K562 (cell line): ENCODE measurements at regions not wholly inside any gene's neighbourhood (a gene's known extent, or its start where the extent isn't known, plus 50 kb on each side); places are given as distances from the start of the nearest gene placed in this dataset.

Source experiments
- ATAC-seq: fragments of 200-7000 bp; cut with Tn5 transposase; 3 replicates; pipeline ENCODE4 v1.9.1; 2020; ENCODE audit warnings: moderate library complexity
- BruUV-seq: library from RNA; stranded (reverse); fragments of 400-500 nt; replicated peaks from 2 replicates; lab custom pipeline; 2021; lab: Mats Ljungman, UMichigan
- CTCF ChIA-PET: fragments of 300-600 bp; formaldehyde crosslinking; extraction: SDS; loops from one replicate; lab custom pipeline; 2021; ENCODE audit warnings: low intra/inter-chr PET ratio; lab: Yijun Ruan, JAX
- POLR2A ChIA-PET: fragments of 300-600, 350-650 bp; sonication (Branson Sonifier 250); formaldehyde crosslinking; extraction: SDS; loops from one replicate; lab custom pipeline; 2021; ENCODE audit warnings: antibody characterized with exemption, inconsistent platforms; lab: Yijun Ruan, JAX
- DNase-seq, 4 experiments: peaks; one replicate each; pipeline versions ENCODE4 v3.0.0 to v3.0.0-alpha.2; 2011 to 2018; ENCODE audit warnings: low spot score in 3 of 4, mixed read lengths in 3 of 4; ENCODE audit errors: extremely low read depth in 1 of 4
- FAIRE-seq: peaks from 2 replicates; lab custom pipeline; 2011; peaks lifted over from hg19 to GRCh38; lab: Jason Lieb, UNC
- H2AFZ ChIP-seq: 2 replicates; pipeline ENCODE4 v1.6.0; 2011; ENCODE audit warnings: low read depth, low read length, control low read depth, inconsistent platforms
- H3K27ac ChIP-seq: fragments of 200-600 bp; 3 replicates; pipeline ENCODE4 v1.8.0; 2011; ENCODE audit warnings: low read depth, mild to moderate bottlenecking, control low read depth, inconsistent platforms, low read length, moderate library complexity, mixed read lengths; ENCODE audit errors: extremely low read depth
- H3K27me3 ChIP-seq, 2 experiments: fragments of 300-600 bp in 1 of 2; 2 replicates in 1 of 2; 3 replicates in 1 of 2; pipeline versions ENCODE4 v1.6.0 to v1.8.0; 2011; ENCODE audit warnings: inconsistent platforms in 2 of 2, low read length in 2 of 2, mild to moderate bottlenecking in 1 of 2, mixed read lengths in 1 of 2, moderate library complexity in 1 of 2; ENCODE audit not compliant: control insufficient read depth in 2 of 2, insufficient read depth in 2 of 2
- H3K36me3 ChIP-seq: fragments of 300-600 bp; 3 replicates; pipeline ENCODE4 v1.8.0; 2011; ENCODE audit warnings: mild to moderate bottlenecking, low read length, inconsistent platforms; ENCODE audit not compliant: control insufficient read depth, insufficient read depth
- H3K4me1 ChIP-seq, 2 experiments: fragments of 200-600 bp in 1 of 2; replicated peaks in 1 of 2; 2 replicates in 1 of 2; 3 replicates in 1 of 2; pipeline versions ENCODE4 v1.5.1 to v1.8.0; 2011; ENCODE audit warnings: inconsistent platforms in 2 of 2, low read length in 2 of 2, mild to moderate bottlenecking in 1 of 2, mixed read lengths in 1 of 2, moderate library complexity in 1 of 2; ENCODE audit not compliant: control insufficient read depth in 2 of 2, insufficient read depth in 2 of 2
- H3K4me2 ChIP-seq: 2 replicates; pipeline ENCODE4 v1.6.1; 2011; ENCODE audit warnings: low read length, control low read depth, inconsistent platforms, mixed read lengths; ENCODE audit not compliant: insufficient read depth
- H3K4me3 ChIP-seq: fragments of 200-600 bp; sonication (generic), shearing (Covaris generic); 2 replicates; pipeline ENCODE4 v1.5.1; 2016; ENCODE audit warnings: control low read depth, inconsistent platforms
- H3K79me2 ChIP-seq: fragments of 200-600 bp; 3 replicates; pipeline ENCODE4 v1.8.0; 2011; ENCODE audit warnings: low read length, inconsistent platforms; ENCODE audit not compliant: control insufficient read depth, insufficient read depth
- H3K9ac ChIP-seq, 2 experiments: 2 replicates each; pipeline versions ENCODE4 v1.6.0 to v1.6.1; 2011; ENCODE audit warnings: low read depth in 2 of 2, low read length in 2 of 2, control low read depth in 1 of 2, inconsistent platforms in 1 of 2, mild to moderate bottlenecking in 1 of 2, mixed read lengths in 1 of 2; ENCODE audit not compliant: insufficient read depth in 1 of 2
- H3K9me1 ChIP-seq: one replicate; pipeline ENCODE4 v1.6.0; 2011; ENCODE audit warnings: inconsistent platforms, mild to moderate bottlenecking, low read length, moderate library complexity; ENCODE audit not compliant: control insufficient read depth, insufficient read depth
- H3K9me3 ChIP-seq: replicated peaks from 2 replicates; pipeline ENCODE4 v1.5.1; 2011; ENCODE audit warnings: low read depth, low read length, inconsistent platforms; ENCODE audit not compliant: control insufficient read depth, insufficient read depth
- H4K20me1 ChIP-seq: replicated peaks from 2 replicates; pipeline ENCODE4 v1.6.1; 2011; ENCODE audit warnings: low read length, inconsistent platforms, mixed read lengths; ENCODE audit not compliant: control insufficient read depth, insufficient read depth
- CBFA2T3 ChIP-seq: fragments of 450-650 bp; IDR thresholded peaks from 2 replicates; pipeline ENCODE4 v1.6.1; 2017
- CBX8 ChIP-seq: fragments of 200-600 bp; sonication (generic); IDR thresholded peaks from 2 replicates; pipeline ENCODE4 v1.6.1; 2012; ENCODE audit warnings: borderline replicate concordance, mixed run types, low read depth, mild to moderate bottlenecking, moderate library complexity, mixed read lengths, low read length, control low read depth, inconsistent platforms; ENCODE audit not compliant: poor library complexity, severe bottlenecking; ENCODE audit errors: extremely low read depth
- FOXP1 ChIP-seq: sonication (generic); formaldehyde crosslinking; IDR thresholded peaks from 2 replicates; pipeline ENCODE4 v1.8.0; 2022; ENCODE audit warnings: mild to moderate bottlenecking, missing genetic modification reagents
- HMG20B ChIP-seq: fragments of 250-450 bp; sonication (Bioruptor Pico); IDR thresholded peaks from 2 replicates; pipeline ENCODE4 v1.5.0; 2021; ENCODE audit warnings: mild to moderate bottlenecking
- NRF1 ChIP-seq, 2 experiments: fragments of 450-650 bp; IDR thresholded peaks in 1 of 2; conservative IDR thresholded peaks in 1 of 2; 2 replicates each; pipeline ENCODE4 v1.6.1; 2014; ENCODE audit warnings: mild to moderate bottlenecking in 2 of 2
- POLR2H ChIP-seq: IDR thresholded peaks from 2 replicates; pipeline ENCODE4 v1.6.1; 2016; ENCODE audit warnings: missing genetic modification characterization, low read depth, mild to moderate bottlenecking, control low read depth, missing compliant biosample characterization, moderate library complexity
- RNF2 ChIP-seq: sonication (generic); IDR thresholded peaks from 2 replicates; pipeline ENCODE4 v1.6.1; 2016
- SIX5 ChIP-seq, 2 experiments: IDR thresholded peaks; 2 replicates each; pipeline ENCODE4 v1.6.1; 2011; ENCODE audit warnings: low read length in 2 of 2, borderline replicate concordance in 1 of 2, low read depth in 1 of 2, mild to moderate bottlenecking in 1 of 2, moderate library complexity in 1 of 2; ENCODE audit not compliant: insufficient read depth in 1 of 2
- ZNF143 ChIP-seq: sonication (generic); formaldehyde crosslinking; IDR thresholded peaks from 2 replicates; pipeline ENCODE4 v1.9.0; 2022; ENCODE audit warnings: mild to moderate bottlenecking, missing genetic modification reagents
- WGBS: fragments of 100-300 bp; shearing (Covaris generic); methylation state at CpG from one replicate; pipeline ENCODE4 v1.1.6; 2016; ENCODE audit warnings: low coverage, mixed read lengths; ENCODE audit not compliant: insufficient coverage; ENCODE audit errors: missing lambda C conversion rate; 5-methylcytosine and 5-hydroxymethylcytosine counted together
- in situ Hi-C: fragments of 300-500 bp; cut with MboI; formaldehyde crosslinking; loops from 4 replicates; pipeline ENCODE4 v1.15.0; 2018; ENCODE audit warnings: inconsistent platforms, mixed read lengths
- intact Hi-C: fragments of 100-400 bp; cut with micrococcal nuclease; formaldehyde crosslinking; loops from 2 replicates; pipeline ENCODE4 v1.14.2; 2022
- TF ChIP-seq, protein P1 (sequence below): fragments of 250-450 bp; sonication (Bioruptor Pico); IDR thresholded peaks from 2 replicates; pipeline ENCODE4 v1.5.0; 2020; ENCODE audit warnings: mild to moderate bottlenecking
- TF ChIP-seq, protein P2 (sequence below): fragments of 250-450 bp; sonication (Bioruptor Pico); IDR thresholded peaks from 2 replicates; pipeline ENCODE4 v1.8.0; 2021; ENCODE audit warnings: mild to moderate bottlenecking, moderate library complexity
- TF ChIP-seq, protein P3 (sequence below): fragments of 450-650 bp; IDR thresholded peaks from 2 replicates; pipeline ENCODE4 v1.6.1; 2017; ENCODE audit warnings: antibody characterized with exemption
- TF ChIP-seq, protein P4 (sequence below), 3 experiments: IDR thresholded peaks in 2 of 3; conservative IDR thresholded peaks in 1 of 3; 2 replicates each; pipeline ENCODE4 v1.5.1; 2011 to 2012; ENCODE audit warnings: low read length in 3 of 3, mild to moderate bottlenecking in 3 of 3, control low read depth in 2 of 3, improper control_type of control experiment in 1 of 3, inconsistent platforms in 1 of 3, low read depth in 1 of 3, mixed read lengths in 1 of 3, moderate library complexity in 1 of 3; ENCODE audit not compliant: insufficient read depth in 2 of 3

DNA sequence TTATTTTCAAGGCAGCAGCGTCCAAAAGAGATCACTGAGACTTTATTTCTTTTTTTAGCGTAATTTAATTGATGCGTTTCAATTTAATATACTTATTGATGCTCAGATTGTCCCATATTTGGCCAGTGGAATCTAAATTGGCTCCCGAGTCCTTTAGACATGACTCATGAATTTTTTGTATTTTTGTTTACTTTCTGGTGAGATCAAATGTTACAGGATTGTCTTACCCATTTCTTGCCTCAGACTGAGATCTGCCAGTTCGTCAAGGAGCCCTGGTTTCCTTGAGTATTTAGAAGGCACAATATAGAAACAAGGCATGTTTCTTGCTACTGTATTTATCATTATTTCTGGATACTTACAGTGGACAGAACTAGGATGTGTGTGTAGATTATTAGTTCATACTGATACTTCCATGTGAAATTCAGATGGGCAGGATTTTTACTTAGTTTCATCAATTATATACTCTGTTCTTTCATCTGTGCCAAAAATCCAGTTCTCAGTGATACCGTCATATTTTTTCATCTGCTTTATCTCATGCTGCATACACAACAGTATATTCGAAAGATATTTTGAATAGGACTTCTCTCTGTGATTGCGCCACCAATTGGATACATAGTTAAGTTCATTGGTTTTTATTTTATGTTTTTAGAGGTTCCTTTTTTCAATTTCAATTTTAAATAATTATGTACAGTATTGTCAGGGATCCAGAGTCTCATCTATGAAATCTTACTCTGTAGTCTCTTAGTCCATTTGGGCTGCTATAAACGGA lies 436.9 kb upstream of the C2CD4B start:
- no peak overlapping the region for H2AFZ ChIP-seq
- H3K79me2 ChIP-seq = no peaks in the 10 kb centered on the region
- no peak for FAIRE-seq
- no TSS peak for BruUV-seq
- H3K4me1 ChIP-seq = no peaks in the 10 kb centered on the region
- ATAC-seq = no peak
- no peak for DNase-seq
- peaks cover 1 to 13% of the 10 kb centered on the region in 2 experiments; a peak in 3 of 5 replicates for H3K27me3 ChIP-seq
- H3K9ac ChIP-seq = no peak overlapping the region
- H3K36me3 ChIP-seq = no peaks in the 10 kb centered on the region
- peaks cover 2% of the 10 kb centered on the region for H3K9me1 ChIP-seq
- 2% methylated on average over 9 of the region's 9 CpGs for WGBS
- POLR2A ChIA-PET = no interaction called here
- in situ Hi-C loops (no loop called here), intact Hi-C loops (no loop called here)
- no peak overlapping the region for H3K4me3 ChIP-seq
- no peak overlapping the region for H3K4me2 ChIP-seq
- H3K9me3 ChIP-seq = no peaks in the 10 kb centered on the region
- no peaks in the 10 kb centered on the region; the same call in 1 of the 2 replicates for H4K20me1 ChIP-seq
- no peak overlapping the region for H3K27ac ChIP-seq
- CTCF ChIA-PET = no interaction called here
- TF ChIP-seq, protein P1, sequence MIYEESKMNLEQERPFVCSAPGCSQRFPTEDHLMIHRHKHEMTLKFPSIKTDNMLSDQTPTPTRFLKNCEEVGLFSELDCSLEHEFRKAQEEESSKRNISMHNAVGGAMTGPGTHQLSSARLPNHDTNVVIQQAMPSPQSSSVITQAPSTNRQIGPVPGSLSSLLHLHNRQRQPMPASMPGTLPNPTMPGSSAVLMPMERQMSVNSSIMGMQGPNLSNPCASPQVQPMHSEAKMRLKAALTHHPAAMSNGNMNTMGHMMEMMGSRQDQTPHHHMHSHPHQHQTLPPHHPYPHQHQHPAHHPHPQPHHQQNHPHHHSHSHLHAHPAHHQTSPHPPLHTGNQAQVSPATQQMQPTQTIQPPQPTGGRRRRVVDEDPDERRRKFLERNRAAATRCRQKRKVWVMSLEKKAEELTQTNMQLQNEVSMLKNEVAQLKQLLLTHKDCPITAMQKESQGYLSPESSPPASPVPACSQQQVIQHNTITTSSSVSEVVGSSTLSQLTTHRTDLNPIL (CRISPR knock-in tag) = no peak
- TF ChIP-seq FOXP1 (CRISPR knock-in tag) (no peak), RNF2 (no peak), CBFA2T3 (no peak), SIX5 (IDR thresholded peaks at IDR 0.05; ENCODE audit: borderline replicate concordance in 1 of 2, insufficient read depth in 1 of 2, low read depth in 1 of 2, low read length in 2 of 2) (no peak), NRF1 (conservative IDR thresholded peaks at IDR 0.05 in 1 of 2, IDR thresholded peaks at IDR 0.05 in 1 of 2) (no peak), HMG20B (no peak), POLR2H (tag) (no peak), CBX8 (no peak), ZNF143 (CRISPR knock-in tag) (no peak)
- TF ChIP-seq, protein P2, sequence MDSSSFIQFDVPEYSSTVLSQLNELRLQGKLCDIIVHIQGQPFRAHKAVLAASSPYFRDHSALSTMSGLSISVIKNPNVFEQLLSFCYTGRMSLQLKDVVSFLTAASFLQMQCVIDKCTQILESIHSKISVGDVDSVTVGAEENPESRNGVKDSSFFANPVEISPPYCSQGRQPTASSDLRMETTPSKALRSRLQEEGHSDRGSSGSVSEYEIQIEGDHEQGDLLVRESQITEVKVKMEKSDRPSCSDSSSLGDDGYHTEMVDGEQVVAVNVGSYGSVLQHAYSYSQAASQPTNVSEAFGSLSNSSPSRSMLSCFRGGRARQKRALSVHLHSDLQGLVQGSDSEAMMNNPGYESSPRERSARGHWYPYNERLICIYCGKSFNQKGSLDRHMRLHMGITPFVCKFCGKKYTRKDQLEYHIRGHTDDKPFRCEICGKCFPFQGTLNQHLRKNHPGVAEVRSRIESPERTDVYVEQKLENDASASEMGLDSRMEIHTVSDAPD (CRISPR knock-in tag) = no peak
- TF ChIP-seq, protein P3, sequence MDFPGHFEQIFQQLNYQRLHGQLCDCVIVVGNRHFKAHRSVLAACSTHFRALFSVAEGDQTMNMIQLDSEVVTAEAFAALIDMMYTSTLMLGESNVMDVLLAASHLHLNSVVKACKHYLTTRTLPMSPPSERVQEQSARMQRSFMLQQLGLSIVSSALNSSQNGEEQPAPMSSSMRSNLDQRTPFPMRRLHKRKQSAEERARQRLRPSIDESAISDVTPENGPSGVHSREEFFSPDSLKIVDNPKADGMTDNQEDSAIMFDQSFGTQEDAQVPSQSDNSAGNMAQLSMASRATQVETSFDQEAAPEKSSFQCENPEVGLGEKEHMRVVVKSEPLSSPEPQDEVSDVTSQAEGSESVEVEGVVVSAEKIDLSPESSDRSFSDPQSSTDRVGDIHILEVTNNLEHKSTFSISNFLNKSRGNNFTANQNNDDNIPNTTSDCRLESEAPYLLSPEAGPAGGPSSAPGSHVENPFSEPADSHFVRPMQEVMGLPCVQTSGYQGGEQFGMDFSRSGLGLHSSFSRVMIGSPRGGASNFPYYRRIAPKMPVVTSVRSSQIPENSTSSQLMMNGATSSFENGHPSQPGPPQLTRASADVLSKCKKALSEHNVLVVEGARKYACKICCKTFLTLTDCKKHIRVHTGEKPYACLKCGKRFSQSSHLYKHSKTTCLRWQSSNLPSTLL = no peak
- TF ChIP-seq, protein P4, sequence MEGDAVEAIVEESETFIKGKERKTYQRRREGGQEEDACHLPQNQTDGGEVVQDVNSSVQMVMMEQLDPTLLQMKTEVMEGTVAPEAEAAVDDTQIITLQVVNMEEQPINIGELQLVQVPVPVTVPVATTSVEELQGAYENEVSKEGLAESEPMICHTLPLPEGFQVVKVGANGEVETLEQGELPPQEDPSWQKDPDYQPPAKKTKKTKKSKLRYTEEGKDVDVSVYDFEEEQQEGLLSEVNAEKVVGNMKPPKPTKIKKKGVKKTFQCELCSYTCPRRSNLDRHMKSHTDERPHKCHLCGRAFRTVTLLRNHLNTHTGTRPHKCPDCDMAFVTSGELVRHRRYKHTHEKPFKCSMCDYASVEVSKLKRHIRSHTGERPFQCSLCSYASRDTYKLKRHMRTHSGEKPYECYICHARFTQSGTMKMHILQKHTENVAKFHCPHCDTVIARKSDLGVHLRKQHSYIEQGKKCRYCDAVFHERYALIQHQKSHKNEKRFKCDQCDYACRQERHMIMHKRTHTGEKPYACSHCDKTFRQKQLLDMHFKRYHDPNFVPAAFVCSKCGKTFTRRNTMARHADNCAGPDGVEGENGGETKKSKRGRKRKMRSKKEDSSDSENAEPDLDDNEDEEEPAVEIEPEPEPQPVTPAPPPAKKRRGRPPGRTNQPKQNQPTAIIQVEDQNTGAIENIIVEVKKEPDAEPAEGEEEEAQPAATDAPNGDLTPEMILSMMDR (IDR thresholded peaks at IDR 0.05 in 2 of 3, conservative IDR thresholded peaks at IDR 0.05 in 1 of 3; ENCODE audit: insufficient read depth in 2 of 3, low read depth in 1 of 3, low read length in 3 of 3) = no peak
